ENCODE measurements at regions not wholly inside any gene's neighbourhood (a gene's known extent, or its start where the extent isn't known, plus 50 kb on each side); places are given as distances from the start of the nearest gene placed in this dataset.

DNA sequence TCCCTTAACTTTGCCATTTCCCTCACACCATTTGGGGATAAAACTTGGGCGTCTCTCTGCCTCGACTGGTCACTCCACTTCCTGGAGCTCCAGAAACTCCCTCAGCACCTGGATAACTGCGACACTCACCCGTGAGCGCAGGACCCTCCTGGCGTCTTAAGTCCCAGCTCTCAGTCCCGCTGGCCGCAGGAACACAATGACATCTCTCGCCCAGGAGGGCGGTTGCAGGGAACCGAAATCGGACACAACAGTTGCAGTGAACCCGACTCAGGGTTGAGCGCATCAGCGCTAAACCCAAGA is 370.9 kb upstream of the SMIM31 start:
- TF ChIP-seq, protein P1, sequence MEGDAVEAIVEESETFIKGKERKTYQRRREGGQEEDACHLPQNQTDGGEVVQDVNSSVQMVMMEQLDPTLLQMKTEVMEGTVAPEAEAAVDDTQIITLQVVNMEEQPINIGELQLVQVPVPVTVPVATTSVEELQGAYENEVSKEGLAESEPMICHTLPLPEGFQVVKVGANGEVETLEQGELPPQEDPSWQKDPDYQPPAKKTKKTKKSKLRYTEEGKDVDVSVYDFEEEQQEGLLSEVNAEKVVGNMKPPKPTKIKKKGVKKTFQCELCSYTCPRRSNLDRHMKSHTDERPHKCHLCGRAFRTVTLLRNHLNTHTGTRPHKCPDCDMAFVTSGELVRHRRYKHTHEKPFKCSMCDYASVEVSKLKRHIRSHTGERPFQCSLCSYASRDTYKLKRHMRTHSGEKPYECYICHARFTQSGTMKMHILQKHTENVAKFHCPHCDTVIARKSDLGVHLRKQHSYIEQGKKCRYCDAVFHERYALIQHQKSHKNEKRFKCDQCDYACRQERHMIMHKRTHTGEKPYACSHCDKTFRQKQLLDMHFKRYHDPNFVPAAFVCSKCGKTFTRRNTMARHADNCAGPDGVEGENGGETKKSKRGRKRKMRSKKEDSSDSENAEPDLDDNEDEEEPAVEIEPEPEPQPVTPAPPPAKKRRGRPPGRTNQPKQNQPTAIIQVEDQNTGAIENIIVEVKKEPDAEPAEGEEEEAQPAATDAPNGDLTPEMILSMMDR (IDR thresholded peaks at IDR 0.05), result no peak
- TF ChIP-seq POLR2AphosphoS5 (IDR thresholded peaks at IDR 0.05) (no peak), EP300 (IDR thresholded peaks at IDR 0.05) (no peak)

All from suprapubic skin (tissue), 4 donors.